CD4-positive, alpha-beta T cell (primary cell): ENCODE measurements at regions not wholly inside any gene's neighbourhood (a gene's known extent, or its start where the extent isn't known, plus 50 kb on each side); places are given as distances from the start of the nearest gene placed in this dataset.

ENCODE experiments used
- ATAC-seq: fragments of 200-7000 bp; cut with Tn5 transposase; one replicate; pipeline ENCODE4 v1.10.0; 2022; ENCODE audit warnings: mild to moderate bottlenecking; ENCODE audit not compliant: poor library complexity
- CTCF ChIA-PET: fragments of 350-600 bp; sonication (Branson Sonifier 250); formaldehyde crosslinking; loops from one replicate; lab custom pipeline; 2021; ENCODE audit warnings: antibody characterized with exemption, inconsistent platforms; lab: Charles Lee
- POLR2A ChIA-PET: fragments of 350-600 bp; sonication (Branson Sonifier 250); formaldehyde crosslinking; loops from one replicate; lab custom pipeline; 2021; ENCODE audit warnings: antibody characterized with exemption, inconsistent platforms; lab: Charles Lee
- DNase-seq, 14 experiments: peaks; one replicate each; pipeline ENCODE4 v3.0.0-alpha.2; 2013 to 2020; ENCODE audit warnings: mixed read lengths in 2 of 14
- H3K27ac ChIP-seq, 2 donors: one replicate each; pipeline versions ENCODE4 v1.5.1 to v1.7.0; 2013; ENCODE audit warnings: low read length in 2 of 2, low read depth in 1 of 2, mild to moderate bottlenecking in 1 of 2
- H3K27me3 ChIP-seq, 2 experiments: 1 replicate in 1 of 2; 2 replicates in 1 of 2; pipeline versions ENCODE4 v1.6.1 to v1.7.0; 2013; ENCODE audit warnings: low read length in 2 of 2, control low read depth in 1 of 2, mild to moderate bottlenecking in 1 of 2, moderate library complexity in 1 of 2; ENCODE audit not compliant: insufficient read depth in 2 of 2, control insufficient read depth in 1 of 2
- H3K36me3 ChIP-seq: one replicate; pipeline ENCODE4 v1.6.1; 2013; ENCODE audit warnings: low read length, control low read depth; ENCODE audit not compliant: insufficient read depth
- H3K4me1 ChIP-seq: one replicate; pipeline ENCODE4 v1.6.1; 2013; ENCODE audit warnings: low read length, control low read depth; ENCODE audit not compliant: insufficient read depth
- H3K4me3 ChIP-seq: one replicate; pipeline ENCODE4 v1.5.1; 2013; ENCODE audit warnings: mild to moderate bottlenecking, low read length, moderate library complexity
- H3K9me3 ChIP-seq, 2 experiments: 1 replicate in 1 of 2; 2 replicates in 1 of 2; pipeline versions ENCODE4 v1.6.1 to v1.7.0; 2013; ENCODE audit warnings: low read length in 2 of 2, mild to moderate bottlenecking in 2 of 2, control low read depth in 1 of 2, moderate library complexity in 1 of 2; ENCODE audit not compliant: control insufficient read depth in 1 of 2, insufficient read depth in 1 of 2
- H3K27ac Mint-ChIP-seq: one replicate; pipeline ENCODE4 v1.8.0; 2020; ENCODE audit warnings: mixed read lengths
- H3K27me3 Mint-ChIP-seq: one replicate; pipeline ENCODE4 v1.8.0; 2021; ENCODE audit warnings: mixed read lengths
- H3K36me3 Mint-ChIP-seq: one replicate; pipeline ENCODE4 v1.8.0; 2021; ENCODE audit warnings: low read depth, mixed read lengths
- H3K4me1 Mint-ChIP-seq: one replicate; pipeline ENCODE4 v1.8.0; 2021; ENCODE audit warnings: low read depth, mixed read lengths
- H3K4me3 Mint-ChIP-seq: one replicate; pipeline ENCODE4 v1.8.0; 2020; ENCODE audit warnings: mild to moderate bottlenecking, mixed read lengths
- H3K9me3 Mint-ChIP-seq: one replicate; pipeline ENCODE4 v1.8.0; 2020; ENCODE audit warnings: mixed read lengths
- CTCF ChIP-seq: fragments of 200-600 bp; IDR thresholded peaks from one replicate; pipeline ENCODE4 v1.8.0; 2022; ENCODE audit warnings: antibody characterized with exemption, mild to moderate bottlenecking
- intact Hi-C, 2 experiments: fragments of 100-400 bp; cut with DNase I in 1 of 2; cut with micrococcal nuclease in 1 of 2; formaldehyde crosslinking; loops; one replicate each; pipeline versions ENCODE4 v1.15.1 to v1.9.0; 2023 to 2025; cut with DNase I, micrococcal nuclease

GRCh38 chrX:20663336-20663735 lies 396.6 kb upstream of the RPS6KA3 start:
- TF ChIP-seq CTCF, result no peak
- no peaks in the 10 kb centered on the region for H3K36me3 ChIP-seq
- H3K27ac ChIP-seq, result no peak overlapping the region
- no peaks in the 10 kb centered on the region for H3K27me3 ChIP-seq
- H3K9me3 Mint-ChIP-seq, result no peaks in the 10 kb centered on the region
- ATAC-seq (no peak), DNase-seq (no peak)
- peaks cover 5% of the 10 kb centered on the region for H3K27me3 Mint-ChIP-seq
- H3K36me3 Mint-ChIP-seq, result no peaks in the 10 kb centered on the region
- ChIA-PET POLR2A (no interaction called here), CTCF (no interaction called here)
- H3K4me1 ChIP-seq, result no peaks in the 10 kb centered on the region
- intact Hi-C loops, result no loop called here
- no peak overlapping the region for H3K27ac Mint-ChIP-seq
- H3K4me3 Mint-ChIP-seq, result no peak overlapping the region
- no peaks in the 10 kb centered on the region for H3K9me3 ChIP-seq
- H3K4me3 ChIP-seq, result no peak overlapping the region
- no peaks in the 10 kb centered on the region for H3K4me1 Mint-ChIP-seq

GRCh38 chrX:20656721-20657120 lies 390.0 kb upstream of the RPS6KA3 start:
- Histone ChIP-seq H3K4me1 (no peaks in the 10 kb centered on the region), H3K9me3 (no peaks in the 10 kb centered on the region), H3K27me3 (no peaks in the 10 kb centered on the region), H3K36me3 (no peaks in the 10 kb centered on the region), H3K4me3 (no peak overlapping the region), H3K27ac (no peak overlapping the region)
- no peaks in the 10 kb centered on the region for H3K36me3 Mint-ChIP-seq
- H3K27me3 Mint-ChIP-seq, result no peaks in the 10 kb centered on the region
- H3K9me3 Mint-ChIP-seq, result no peaks in the 10 kb centered on the region
- intact Hi-C loops, result no loop called here
- CTCF ChIA-PET, result no interaction called here
- POLR2A ChIA-PET, result no interaction called here
- DNase-seq (no peak), ATAC-seq (no peak)
- no peak overlapping the region for H3K27ac Mint-ChIP-seq
- no peak overlapping the region for H3K4me3 Mint-ChIP-seq
- H3K4me1 Mint-ChIP-seq, result no peaks in the 10 kb centered on the region
- TF ChIP-seq CTCF, result no peak

GRCh38 chrX:20654596-20655106 lies 387.9 kb upstream of the RPS6KA3 start:
- Mint-ChIP-seq H3K27me3 (no peaks in the 10 kb centered on the region), H3K9me3 (no peaks in the 10 kb centered on the region), H3K4me3 (no peak overlapping the region), H3K36me3 (no peaks in the 10 kb centered on the region), H3K27ac (no peak overlapping the region), H3K4me1 (no peaks in the 10 kb centered on the region)
- POLR2A ChIA-PET, result no interaction called here
- DNase-seq (no peak), ATAC-seq (no peak)
- Histone ChIP-seq H3K36me3 (no peaks in the 10 kb centered on the region), H3K27ac (no peak overlapping the region), H3K4me3 (no peak overlapping the region), H3K27me3 (no peaks in the 10 kb centered on the region), H3K4me1 (no peaks in the 10 kb centered on the region), H3K9me3 (no peaks in the 10 kb centered on the region)
- intact Hi-C loops, result no loop called here
- CTCF ChIA-PET, result no interaction called here
- TF ChIP-seq CTCF, result no peak
